OCI-LY7 (cell line): ENCODE measurements at regions not wholly inside any gene's neighbourhood (a gene's known extent, or its start where the extent isn't known, plus 50 kb on each side); places are given as distances from the start of the nearest gene placed in this dataset.

Experiments
- BruUV-seq: library from RNA; stranded (reverse); fragments of 400-500 nt; replicated peaks from 2 replicates; lab custom pipeline; 2021; lab: Mats Ljungman, UMichigan
- CTCF ChIA-PET: fragments of 300-600 bp; sonication (Branson Sonifier 250); formaldehyde crosslinking; loops from one replicate; lab custom pipeline; 2022; ENCODE audit warnings: antibody characterized with exemption; ENCODE audit not compliant: unreplicated experiment; lab: Charles Lee
- POLR2A ChIA-PET: fragments of 300-600 bp; sonication (Branson Sonifier 250); formaldehyde crosslinking; loops from one replicate; lab custom pipeline; 2022; ENCODE audit warnings: antibody characterized with exemption; lab: Charles Lee
- DNase-seq: peaks from one replicate; pipeline ENCODE4 v3.0.0-alpha.2; 2015; ENCODE audit warnings: low spot score
- H2AFZ ChIP-seq: fragments of 200-600 bp; sonication (generic), shearing (Covaris generic); 2 replicates; pipeline ENCODE4 v1.6.1; 2014; ENCODE audit warnings: mild to moderate bottlenecking, antibody characterized with exemption, low read length, moderate library complexity
- H3K27ac ChIP-seq: fragments of 200-600 bp; sonication (generic); 2 replicates; pipeline ENCODE4 v1.5.1; 2014; ENCODE audit warnings: mixed run types, low read depth, mild to moderate bottlenecking, moderate library complexity, low read length, inconsistent platforms; ENCODE audit not compliant: poor library complexity, severe bottlenecking
- H3K36me3 ChIP-seq: fragments of 200-600 bp; sonication (generic); 2 replicates; pipeline ENCODE4 v1.6.1; 2014; ENCODE audit warnings: mild to moderate bottlenecking, antibody characterized with exemption, low read length, moderate library complexity, mixed read lengths; ENCODE audit not compliant: insufficient read depth
- H3K4me1 ChIP-seq: fragments of 200-600 bp; sonication (generic); 2 replicates; pipeline ENCODE4 v1.5.1; 2014; ENCODE audit warnings: mild to moderate bottlenecking, low read length; ENCODE audit not compliant: insufficient read depth, poor library complexity, severe bottlenecking
- H3K4me2 ChIP-seq: fragments of 200-600 bp; sonication (generic); 2 replicates; pipeline ENCODE4 v1.6.1; 2014; ENCODE audit warnings: mild to moderate bottlenecking, low read length
- H3K4me3 ChIP-seq: fragments of 200-600 bp; sonication (generic); 2 replicates; pipeline ENCODE4 v1.5.1; 2014; ENCODE audit warnings: mild to moderate bottlenecking, low read depth, low read length; ENCODE audit not compliant: poor library complexity, severe bottlenecking
- H3K79me2 ChIP-seq: fragments of 200-600 bp; sonication (generic); 2 replicates; pipeline ENCODE4 v1.6.1; 2016; ENCODE audit warnings: low read depth, mild to moderate bottlenecking, low read length, moderate library complexity, mixed read lengths; ENCODE audit not compliant: insufficient read depth
- H3K9me2 ChIP-seq: fragments of 200-600 bp; sonication (generic); 2 replicates; pipeline ENCODE4 v1.6.1; 2016; ENCODE audit warnings: mild to moderate bottlenecking, low read length, mixed read lengths; ENCODE audit not compliant: insufficient read depth
- H3K9me3 ChIP-seq: fragments of 200-600 bp; sonication (generic); 2 replicates; pipeline ENCODE4 v1.6.1; 2014; ENCODE audit warnings: mild to moderate bottlenecking, mixed run types, low read length, mixed read lengths
- H4K20me1 ChIP-seq: fragments of 200-600 bp; sonication (generic); 2 replicates; pipeline ENCODE4 v1.6.1; 2014; ENCODE audit warnings: mild to moderate bottlenecking, antibody characterized with exemption, low read length, moderate library complexity, mixed read lengths; ENCODE audit not compliant: insufficient read depth
- CTCF ChIP-seq: fragments of 200-600 bp; sonication (generic); conservative IDR thresholded peaks from 2 replicates; pipeline ENCODE4 v1.5.1; 2014; ENCODE audit warnings: mild to moderate bottlenecking, antibody characterized with exemption, low read length, moderate library complexity, mixed read lengths
- EZH2phosphoT487 ChIP-seq: fragments of 200-600 bp; sonication (generic); IDR thresholded peaks from 2 replicates; pipeline ENCODE4 v1.6.1; 2018; ENCODE audit warnings: low read depth, borderline replicate concordance, mild to moderate bottlenecking, mixed run types, antibody characterized with exemption, low read length, moderate library complexity, mixed read lengths
- intact Hi-C: fragments of 100-400 bp; cut with micrococcal nuclease; formaldehyde crosslinking; loops from one replicate; pipeline ENCODE4 v1.10.0; 2022; ENCODE audit not compliant: unreplicated experiment

GRCh38 chr16:62872339-62872738 lies 836.1 kb upstream of the CDH8 start:
- Histone ChIP-seq H3K79me2 (no peaks in the 10 kb centered on the region), H3K4me1 (no peaks in the 10 kb centered on the region), H3K4me2 (no peak overlapping the region), H3K27ac (no peak overlapping the region), H4K20me1 (no peaks in the 10 kb centered on the region), H3K36me3 (no peaks in the 10 kb centered on the region), H2AFZ (no peak overlapping the region), H3K9me2 (no peaks in the 10 kb centered on the region), H3K9me3 (no peaks in the 10 kb centered on the region), H3K4me3 (no peak overlapping the region)
- POLR2A ChIA-PET = no interaction called here
- no peak for DNase-seq
- no TSS peak for BruUV-seq
- no peak for TF ChIP-seq CTCF
- no peak for TF ChIP-seq EZH2phosphoT487
- intact Hi-C loops = no loop called here
- CTCF ChIA-PET = no interaction called here

- no TSS peak for BruUV-seq
- Histone ChIP-seq H3K4me2 (no peak overlapping the region), H3K4me3 (no peak overlapping the region), H3K4me1 (no peaks in the 10 kb centered on the region), H3K9me3 (no peaks in the 10 kb centered on the region), H3K36me3 (no peaks in the 10 kb centered on the region), H3K79me2 (no peaks in the 10 kb centered on the region), H2AFZ (no peak overlapping the region), H3K27ac (no peak overlapping the region), H3K9me2 (no peaks in the 10 kb centered on the region), H4K20me1 (no peaks in the 10 kb centered on the region)
- intact Hi-C loops = no loop called here
- TF ChIP-seq CTCF (peak; percentile 34; the same call in 1 of the 2 replicates), EZH2phosphoT487 (no peak)
- ChIA-PET POLR2A (no interaction called here), CTCF (no interaction called here)
- no peak for DNase-seq
These were observed 834.3 kb upstream of the CDH8 start for GRCh38 chr16:62870554-62870953.

- ChIA-PET POLR2A (no interaction called here), CTCF (no interaction called here)
- DNase-seq = no peak
- no peak overlapping the region for H3K4me2 ChIP-seq
- H3K9me2 ChIP-seq = no peaks in the 10 kb centered on the region
- no peaks in the 10 kb centered on the region for H3K4me1 ChIP-seq
- H3K79me2 ChIP-seq = no peaks in the 10 kb centered on the region
- no peak overlapping the region for H3K4me3 ChIP-seq
- BruUV-seq = no TSS peak
- no peak overlapping the region for H2AFZ ChIP-seq
- no peaks in the 10 kb centered on the region for H4K20me1 ChIP-seq
- intact Hi-C loops = no loop called here
- H3K36me3 ChIP-seq = no peaks in the 10 kb centered on the region
- TF ChIP-seq CTCF (no peak), EZH2phosphoT487 (no peak)
- no peaks in the 10 kb centered on the region for H3K9me3 ChIP-seq
- H3K27ac ChIP-seq = no peak overlapping the region
These were observed 833.6 kb upstream of the CDH8 start for GRCh38 chr16:62869837-62870236.
